OCI-LY3 (cell line): ENCODE measurements at regions not wholly inside any gene's neighbourhood (a gene's known extent, or its start where the extent isn't known, plus 50 kb on each side); places are given as distances from the start of the nearest gene placed in this dataset.
A peak's percentile ranks its signal among the peaks of the same experiment; 100 is the strongest.

Experiments
- H2AFZ ChIP-seq: fragments of 200-600, 300-600 bp; shearing (Covaris generic); 2 replicates; pipeline ENCODE4 v1.6.0; 2014; ENCODE audit warnings: antibody characterized with exemption, low read depth, low read length
- H3K27ac ChIP-seq: fragments of 200-600, 300-600 bp; sonication (generic); 2 replicates; pipeline ENCODE4 v1.5.1; 2014; ENCODE audit warnings: mild to moderate bottlenecking, low read length, moderate library complexity, mixed read lengths
- H3K27me3 ChIP-seq: fragments of 200-600, 300-600 bp; sonication (generic); 2 replicates; pipeline ENCODE4 v1.6.1; 2014; ENCODE audit warnings: low read depth, low read length, mixed read lengths
- H3K36me3 ChIP-seq: fragments of 200-600, 300-600 bp; sonication (generic); replicated peaks from 2 replicates; pipeline ENCODE3; 2014; ENCODE audit warnings: low read depth, low read length, mixed read lengths
- H3K4me1 ChIP-seq: fragments of 300-600, 200-600 bp; sonication (generic); 2 replicates; pipeline ENCODE4 v1.6.1; 2014; ENCODE audit warnings: low read length, mixed read lengths
- H3K4me2 ChIP-seq: fragments of 200-600, 300-600 bp; sonication (generic); 2 replicates; pipeline ENCODE4 v1.6.1; 2014; ENCODE audit warnings: low read length, mixed read lengths
- H3K4me3 ChIP-seq: fragments of 300-600, 200-600 bp; sonication (generic); 2 replicates; pipeline ENCODE4 v1.5.1; 2014; ENCODE audit warnings: antibody characterized with exemption, mild to moderate bottlenecking, low read length, moderate library complexity
- H3K79me2 ChIP-seq: fragments of 300-600, 200-600 bp; shearing (Covaris generic); 2 replicates; pipeline ENCODE4 v1.6.1; 2014; ENCODE audit warnings: mild to moderate bottlenecking, low read length, mixed read lengths
- H3K9ac ChIP-seq: fragments of 300-600, 200-600 bp; shearing (Covaris generic); 2 replicates; pipeline ENCODE4 v1.6.0; 2014; ENCODE audit warnings: mild to moderate bottlenecking, low read length, moderate library complexity
- H3K9me3 ChIP-seq: fragments of 200-600, 300-600 bp; shearing (Covaris generic); 2 replicates; pipeline ENCODE4 v1.6.1; 2014; ENCODE audit warnings: low read length, mixed read lengths; ENCODE audit not compliant: insufficient read depth
- H4K20me1 ChIP-seq: fragments of 200-600, 300-600 bp; sonication (generic); 2 replicates; pipeline ENCODE4 v1.6.1; 2016; ENCODE audit warnings: low read length, mixed read lengths; ENCODE audit not compliant: insufficient read depth
- EZH2phosphoT487 ChIP-seq: fragments of 200-600 bp; shearing (Covaris generic); IDR thresholded peaks from 2 replicates; pipeline ENCODE4 v1.6.1; 2018; ENCODE audit warnings: antibody characterized with exemption, mixed run types, low read depth
- TF ChIP-seq, protein P1 (sequence below): fragments of 200-600, 300-600 bp; sonication (generic); IDR thresholded peaks from 2 replicates; pipeline ENCODE4 v1.5.1; 2014; ENCODE audit warnings: antibody characterized with exemption, low read length, low read depth

DNA sequence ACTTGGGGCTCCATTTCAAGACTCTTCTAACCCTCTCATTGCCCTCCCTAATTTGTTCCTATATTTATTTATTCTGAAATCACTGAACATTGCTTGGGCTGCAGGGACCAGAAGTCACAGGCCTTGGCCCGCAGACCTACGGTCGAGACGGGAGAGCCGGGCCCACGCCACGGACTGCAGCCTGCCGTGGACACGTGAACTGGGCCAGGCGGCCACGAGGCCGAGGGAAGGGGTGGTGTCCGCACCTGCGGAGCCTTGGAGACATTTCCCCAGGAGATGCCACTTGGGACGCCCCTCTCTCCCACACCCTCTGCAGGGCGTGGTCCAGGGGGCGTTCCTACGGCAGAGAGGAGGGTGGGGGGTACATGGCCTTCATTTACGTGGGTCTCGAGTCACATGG, 463.9 kb downstream of the ICE1 start:
- no peaks in the 10 kb centered on the region for H3K27me3 ChIP-seq
- H3K4me3 ChIP-seq = no peak overlapping the region
- H3K27ac ChIP-seq = no peak overlapping the region
- no peaks in the 10 kb centered on the region for H3K4me1 ChIP-seq
- no peaks in the 10 kb centered on the region for H3K9me3 ChIP-seq
- H3K4me2 ChIP-seq = peak overlapping the region; percentile 13; the same call in 1 of the 2 replicates
- H3K36me3 ChIP-seq = no peaks in the 10 kb centered on the region
- H4K20me1 ChIP-seq = no peaks in the 10 kb centered on the region
- no peak for TF ChIP-seq EZH2phosphoT487
- TF ChIP-seq, protein P1, sequence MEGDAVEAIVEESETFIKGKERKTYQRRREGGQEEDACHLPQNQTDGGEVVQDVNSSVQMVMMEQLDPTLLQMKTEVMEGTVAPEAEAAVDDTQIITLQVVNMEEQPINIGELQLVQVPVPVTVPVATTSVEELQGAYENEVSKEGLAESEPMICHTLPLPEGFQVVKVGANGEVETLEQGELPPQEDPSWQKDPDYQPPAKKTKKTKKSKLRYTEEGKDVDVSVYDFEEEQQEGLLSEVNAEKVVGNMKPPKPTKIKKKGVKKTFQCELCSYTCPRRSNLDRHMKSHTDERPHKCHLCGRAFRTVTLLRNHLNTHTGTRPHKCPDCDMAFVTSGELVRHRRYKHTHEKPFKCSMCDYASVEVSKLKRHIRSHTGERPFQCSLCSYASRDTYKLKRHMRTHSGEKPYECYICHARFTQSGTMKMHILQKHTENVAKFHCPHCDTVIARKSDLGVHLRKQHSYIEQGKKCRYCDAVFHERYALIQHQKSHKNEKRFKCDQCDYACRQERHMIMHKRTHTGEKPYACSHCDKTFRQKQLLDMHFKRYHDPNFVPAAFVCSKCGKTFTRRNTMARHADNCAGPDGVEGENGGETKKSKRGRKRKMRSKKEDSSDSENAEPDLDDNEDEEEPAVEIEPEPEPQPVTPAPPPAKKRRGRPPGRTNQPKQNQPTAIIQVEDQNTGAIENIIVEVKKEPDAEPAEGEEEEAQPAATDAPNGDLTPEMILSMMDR = no peak
- H2AFZ ChIP-seq = no peak overlapping the region
- no peaks in the 10 kb centered on the region for H3K79me2 ChIP-seq
- H3K9ac ChIP-seq = no peak overlapping the region

DNA sequence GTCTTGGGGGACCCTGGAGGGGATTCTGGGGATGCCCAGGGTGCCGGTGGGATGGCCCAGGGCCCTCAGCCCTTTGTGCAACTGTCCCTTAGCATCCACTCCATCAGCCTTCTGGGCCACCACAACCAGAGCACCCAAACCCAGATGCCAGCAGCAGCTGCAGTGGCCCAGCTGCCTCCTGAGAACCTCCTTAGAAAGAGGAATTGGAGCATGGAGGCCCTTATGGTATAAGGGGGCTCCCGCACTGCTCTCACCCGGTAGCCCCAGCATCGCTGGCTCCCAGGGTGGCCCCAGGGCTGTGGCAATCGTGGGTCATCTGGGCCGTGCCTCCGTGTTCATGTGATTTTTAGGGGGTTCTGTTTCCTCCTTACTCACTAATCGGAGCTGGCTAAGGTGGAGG, 463.3 kb downstream of the ICE1 start:
- Histone ChIP-seq H3K27me3 (no peaks in the 10 kb centered on the region), H2AFZ (no peak overlapping the region), H4K20me1 (no peaks in the 10 kb centered on the region), H3K79me2 (no peaks in the 10 kb centered on the region), H3K9ac (no peak overlapping the region), H3K4me2 (no peak overlapping the region), H3K9me3 (no peaks in the 10 kb centered on the region), H3K36me3 (no peaks in the 10 kb centered on the region), H3K4me3 (no peak overlapping the region), H3K4me1 (no peaks in the 10 kb centered on the region), H3K27ac (no peak overlapping the region)
- TF ChIP-seq, protein P1 = no peak
- TF ChIP-seq EZH2phosphoT487 = no peak

DNA sequence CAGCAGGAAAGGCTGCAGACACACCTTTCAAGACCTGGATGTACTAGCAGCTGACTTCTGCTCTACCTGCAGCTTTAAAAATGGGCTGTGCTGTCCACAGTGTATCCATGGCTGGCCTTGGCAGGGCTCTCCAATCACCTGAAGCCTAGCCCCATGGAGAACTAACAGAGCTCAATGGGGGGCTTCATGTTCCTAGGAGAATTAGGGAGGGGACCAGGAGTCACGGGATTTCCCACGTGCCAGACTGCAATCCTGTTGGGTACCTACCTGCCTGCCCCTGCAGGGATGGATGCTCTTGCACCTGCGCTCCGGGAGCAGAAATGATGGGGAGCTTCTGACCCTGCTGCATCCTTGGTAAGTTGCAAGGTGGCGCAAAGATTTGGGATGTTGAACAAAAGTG, 462.1 kb downstream of the ICE1 start:
- H4K20me1 ChIP-seq = no peaks in the 10 kb centered on the region
- H3K9ac ChIP-seq = no peak overlapping the region
- H3K4me2 ChIP-seq = no peak overlapping the region
- TF ChIP-seq, protein P1 = no peak
- TF ChIP-seq EZH2phosphoT487 = no peak
- no peak overlapping the region for H3K4me3 ChIP-seq
- no peaks in the 10 kb centered on the region for H3K9me3 ChIP-seq
- H3K27me3 ChIP-seq = no peaks in the 10 kb centered on the region
- H3K27ac ChIP-seq = no peak overlapping the region
- H2AFZ ChIP-seq = no peak overlapping the region
- H3K36me3 ChIP-seq = no peaks in the 10 kb centered on the region
- H3K4me1 ChIP-seq = no peaks in the 10 kb centered on the region
- no peaks in the 10 kb centered on the region for H3K79me2 ChIP-seq

DNA sequence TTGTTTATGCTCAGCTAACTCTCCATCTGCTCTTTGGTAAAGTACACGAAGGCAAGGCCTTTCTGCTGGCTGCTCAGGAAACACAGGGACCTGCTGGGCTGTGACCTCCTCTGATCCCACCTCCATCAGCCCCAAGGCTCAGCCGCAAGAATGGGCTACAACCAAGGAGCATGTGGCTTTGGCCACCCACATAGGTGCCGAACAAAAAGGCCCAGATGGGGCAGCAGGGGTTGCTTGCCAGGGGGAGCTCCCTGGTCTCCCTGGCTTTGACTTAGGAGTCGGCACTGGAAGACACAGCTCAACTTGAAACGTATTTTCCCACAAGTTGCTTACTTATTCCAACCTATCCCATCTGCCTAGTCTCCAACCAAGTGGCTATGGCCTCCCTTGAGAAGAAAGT, 461.1 kb downstream of the ICE1 start:
- Histone ChIP-seq H4K20me1 (no peaks in the 10 kb centered on the region), H3K27ac (no peak overlapping the region), H3K9ac (no peak overlapping the region), H3K27me3 (no peaks in the 10 kb centered on the region), H3K4me2 (no peak overlapping the region), H3K79me2 (no peaks in the 10 kb centered on the region), H3K36me3 (no peaks in the 10 kb centered on the region), H3K4me1 (no peaks in the 10 kb centered on the region), H2AFZ (no peak overlapping the region), H3K4me3 (no peak overlapping the region), H3K9me3 (no peaks in the 10 kb centered on the region)
- TF ChIP-seq EZH2phosphoT487 = no peak
- TF ChIP-seq, protein P1 = no peak
